ENCODE measurements at regions not wholly inside any gene's neighbourhood (a gene's known extent, or its start where the extent isn't known, plus 50 kb on each side); places are given as distances from the start of the nearest gene placed in this dataset.
A peak's percentile ranks its signal among the peaks of the same experiment; 100 is the strongest.
"Not testable (repeated sequence)": the region's sequence is repeated elsewhere in the genome, so short reads cannot be mapped to it uniquely, and the experiment has no call there.

DNA sequence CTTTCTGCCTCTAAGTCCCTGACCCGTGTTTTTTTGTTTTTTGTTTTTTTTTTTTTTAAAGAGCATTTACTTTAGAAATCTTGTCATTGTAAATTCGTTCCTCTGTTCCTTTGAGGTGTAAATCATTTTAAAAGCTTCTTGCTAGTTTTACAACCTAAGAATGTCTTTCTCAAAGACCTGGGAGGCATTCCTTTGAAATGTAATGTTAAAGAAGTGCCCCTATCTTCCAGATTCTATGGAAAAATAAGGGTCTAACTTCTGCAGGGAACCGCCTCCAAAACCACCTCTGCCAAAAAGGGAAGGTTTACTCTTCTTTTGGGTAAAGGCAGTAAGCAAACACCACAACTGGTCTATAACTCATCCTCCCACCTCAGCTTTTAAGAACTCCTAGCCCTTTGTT, 259.6 kb upstream of the ZNF804A start:
- no peak for DNase-seq (ENCODE audit: low spot score)

- no peak for DNase-seq (ENCODE audit: low spot score)
Measured at GRCh38 chr2:184339966-184340365, 258.4 kb upstream of the ZNF804A start.

DNA sequence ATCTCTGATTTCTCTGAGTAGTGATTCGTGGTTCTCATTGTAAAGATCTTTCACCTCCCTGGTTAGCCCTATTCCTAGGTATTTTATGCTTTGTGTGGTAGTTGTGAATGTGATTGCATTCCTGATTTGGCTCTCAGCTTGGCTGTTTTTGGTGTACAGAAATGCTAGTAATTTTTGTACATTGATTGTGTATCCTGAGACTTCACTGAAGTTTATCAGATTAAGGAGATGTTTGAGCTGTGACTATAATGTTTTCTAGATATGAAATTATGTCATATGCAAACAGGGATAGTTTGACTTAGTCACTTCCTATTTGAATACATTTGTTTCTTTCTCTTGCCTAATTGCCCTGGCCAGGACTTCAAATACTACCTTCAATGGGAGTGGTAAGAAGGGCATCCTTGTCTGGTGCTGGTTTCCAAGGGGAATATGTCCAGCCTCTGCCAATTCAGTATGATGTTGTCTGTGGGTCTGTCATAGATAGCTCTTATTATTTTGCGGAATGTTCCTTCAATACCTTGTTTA, 251.9 kb upstream of the ZNF804A start:
- DNase-seq (ENCODE audit: low spot score), result no peak

GRCh38 chr2:184351126-184351525, 247.2 kb upstream of the ZNF804A start:
- no peak for DNase-seq (ENCODE audit: low spot score)

GRCh38 chr2:184357033-184357432, 241.3 kb upstream of the ZNF804A start:
- no peak for DNase-seq (ENCODE audit: low spot score)

DNA sequence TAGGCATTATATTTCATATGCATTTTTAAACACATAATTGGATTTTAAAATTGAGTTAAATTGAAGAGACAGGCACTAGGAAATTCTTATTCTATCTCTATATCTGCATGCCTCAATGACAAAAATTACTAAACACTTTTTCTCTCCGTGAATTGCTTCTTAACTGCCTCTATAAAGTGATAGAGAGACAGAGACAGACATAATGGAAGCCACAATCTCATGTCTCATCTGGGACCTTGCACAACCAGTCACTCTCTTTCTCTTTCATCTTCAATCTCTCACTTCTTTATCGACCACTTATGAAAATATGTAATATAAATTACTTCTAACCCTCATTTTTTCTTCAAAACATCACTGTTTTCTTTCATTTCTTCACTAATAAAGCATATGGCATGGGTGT, 238.9 kb upstream of the ZNF804A start:
- DNase-seq (ENCODE audit: low spot score), result no peak

DNA sequence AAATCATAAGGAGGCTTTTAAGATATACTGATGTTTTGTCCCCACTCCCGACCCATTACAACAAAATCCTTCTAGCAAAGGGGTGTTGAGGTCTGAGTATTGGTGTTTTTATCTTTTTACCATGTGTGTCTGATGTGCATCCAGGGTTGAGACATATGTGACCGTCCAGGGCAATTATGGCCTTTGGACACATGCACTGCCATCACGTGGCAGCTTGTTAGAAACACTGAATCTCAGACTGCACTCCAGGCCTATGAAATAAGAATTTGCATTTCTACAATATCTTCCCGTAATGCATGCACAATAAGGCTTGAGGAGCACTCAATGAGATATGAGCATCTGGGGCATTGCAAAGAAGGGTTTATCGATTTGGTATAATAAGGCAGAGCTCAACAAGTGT, 235.1 kb upstream of the ZNF804A start:
- no peak for DNase-seq (ENCODE audit: low spot score)

GRCh38 chr2:184367211-184367610, 231.1 kb upstream of the ZNF804A start:
- DNase-seq (ENCODE audit: low spot score), result no peak

DNA sequence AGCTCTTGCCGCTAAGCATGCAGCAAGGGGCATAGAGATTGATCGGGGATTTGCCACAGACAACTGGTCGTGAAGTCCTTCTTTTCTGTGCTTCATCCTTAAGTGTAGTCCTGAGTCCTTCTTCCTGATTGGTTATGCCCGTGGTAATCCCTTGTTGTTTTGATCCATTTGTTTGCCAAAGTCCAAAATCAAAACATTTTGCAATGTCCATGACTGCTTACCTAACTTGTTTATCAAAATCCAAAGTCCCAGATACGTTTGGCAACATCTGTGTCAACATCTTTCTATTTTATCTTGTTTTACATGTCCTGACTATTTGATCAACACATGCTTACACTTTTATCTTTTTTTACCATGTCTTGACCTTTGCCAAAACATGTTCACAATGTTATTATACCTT, 229.0 kb upstream of the ZNF804A start:
- no peak for DNase-seq (ENCODE audit: low spot score)

DNA sequence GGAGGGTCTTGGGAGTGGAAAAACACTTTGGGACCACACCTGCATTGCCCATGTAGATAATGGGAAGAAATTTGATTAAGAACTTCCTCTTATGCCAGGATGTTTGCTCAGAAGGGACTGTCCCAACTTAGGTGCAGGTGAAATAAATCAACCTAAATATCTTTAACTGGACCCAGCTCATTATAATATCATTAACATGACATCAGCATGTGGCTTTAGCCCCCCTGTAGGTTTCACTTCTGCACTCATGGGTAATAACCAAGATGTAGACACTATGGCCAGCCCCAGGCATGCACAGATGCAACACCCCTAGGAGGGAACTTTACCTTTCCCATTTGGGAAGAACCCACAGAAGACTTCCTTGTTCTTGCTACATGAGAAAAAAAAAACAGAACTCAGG, 227.4 kb upstream of the ZNF804A start:
- DNase-seq (ENCODE audit: low spot score), result no peak

DNA sequence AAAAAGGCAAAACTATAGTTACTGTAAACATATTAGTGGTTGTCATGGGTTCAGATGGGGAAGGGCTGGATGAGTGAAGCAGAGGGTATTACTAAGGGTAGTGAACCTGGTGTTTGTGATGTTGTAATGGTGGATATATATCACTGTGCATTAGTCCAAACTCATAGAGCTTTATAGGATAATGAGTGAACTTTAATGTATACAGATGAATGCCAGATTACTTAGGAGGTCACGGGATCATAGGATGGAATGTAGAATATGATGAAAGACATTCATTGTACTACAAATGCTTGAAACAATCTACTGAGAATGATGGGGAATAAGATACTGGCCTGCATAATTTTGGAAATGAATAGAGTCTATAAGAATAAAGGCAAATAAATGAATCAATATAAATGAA, 226.7 kb upstream of the ZNF804A start:
- DNase-seq (ENCODE audit: low spot score), result no peak

GRCh38 chr2:184372484-184372883, 225.8 kb upstream of the ZNF804A start:
- DNase-seq (ENCODE audit: low spot score), result no peak

- no peak for DNase-seq (ENCODE audit: low spot score)
Measured at GRCh38 chr2:184394642-184395041, 203.7 kb upstream of the ZNF804A start.

DNA sequence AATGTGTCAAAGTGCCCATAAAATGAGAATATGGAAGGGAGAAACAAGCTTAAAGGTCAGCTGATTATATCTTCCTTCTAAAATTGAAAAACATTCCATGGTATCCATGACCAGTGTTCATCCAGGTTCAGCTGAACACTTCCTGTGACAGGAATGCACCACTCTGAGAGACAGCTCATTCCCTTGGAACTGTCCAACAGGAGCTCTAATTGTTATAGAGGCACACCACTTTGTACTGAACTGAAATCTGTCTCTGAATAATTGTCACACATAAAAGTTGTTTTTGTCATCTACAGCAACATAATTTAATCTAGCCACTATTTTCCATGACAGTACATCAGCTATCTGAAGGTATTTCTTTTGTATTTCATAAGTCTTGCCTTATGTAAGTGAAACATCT, 195.9 kb upstream of the ZNF804A start:
- DNase-seq (ENCODE audit: low spot score), result no peak

DNA sequence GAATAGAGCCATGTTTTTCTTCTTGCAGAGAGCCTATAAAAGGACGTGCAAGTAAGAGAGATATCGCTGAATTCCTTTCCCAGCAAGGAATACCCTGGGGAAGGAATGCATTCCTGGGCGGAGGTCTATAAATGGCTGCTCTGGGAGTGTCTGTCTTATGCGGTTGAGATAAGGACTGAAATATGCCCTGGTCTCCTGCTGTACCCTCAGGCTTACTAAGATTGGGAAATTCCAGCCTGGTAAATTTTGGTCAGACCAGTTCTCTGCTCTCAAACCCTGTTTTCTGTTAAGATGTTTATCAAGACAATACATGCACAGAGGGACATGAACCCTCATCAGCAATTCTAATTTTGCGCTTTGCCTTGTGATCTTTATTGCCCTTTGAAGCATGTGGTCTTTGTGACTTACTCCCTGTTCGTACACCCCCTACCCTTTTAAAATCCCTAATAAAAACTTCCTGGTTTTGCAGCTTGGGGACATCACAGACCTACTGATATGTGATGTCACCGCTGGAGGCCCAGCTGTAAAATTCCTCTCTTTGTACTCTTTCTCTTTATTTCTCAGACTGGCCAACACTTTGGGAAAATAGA, 191.2 kb upstream of the ZNF804A start:
- not testable (repeated sequence) for DNase-seq (ENCODE audit: low spot score)

GRCh38 chr2:184410160-184410559, 188.2 kb upstream of the ZNF804A start:
- DNase-seq (ENCODE audit: low spot score), result no peak

GRCh38 chr2:184413221-184413620, 185.1 kb upstream of the ZNF804A start:
- no peak for DNase-seq (ENCODE audit: low spot score)

DNA sequence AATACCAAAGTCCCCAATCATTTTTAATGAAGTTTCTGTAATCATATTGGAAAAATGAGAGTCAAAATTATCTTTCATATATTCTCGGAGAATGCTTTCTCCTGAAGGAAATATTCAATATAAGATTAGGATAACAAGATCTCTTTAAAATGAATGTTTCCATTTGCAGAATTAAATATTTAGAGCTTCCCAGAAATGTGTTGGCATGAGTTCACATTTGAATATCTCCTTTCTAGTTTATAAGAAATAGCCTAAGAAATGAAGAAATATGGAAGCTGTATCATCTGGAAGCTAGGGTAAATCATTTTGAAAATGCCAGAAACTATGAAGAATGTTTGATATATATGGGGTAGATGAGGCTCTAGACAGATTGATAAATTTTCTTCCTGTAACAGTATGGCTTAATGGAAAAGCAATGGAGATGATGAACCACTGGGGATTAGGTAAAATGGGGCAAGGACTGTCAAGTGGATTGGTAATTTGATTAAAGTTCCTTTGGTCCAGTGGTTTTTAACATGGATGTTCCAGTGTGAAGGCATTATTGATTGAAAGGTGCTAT, 184.6 kb upstream of the ZNF804A start:
- DNase-seq (ENCODE audit: low spot score), result no peak

DNA sequence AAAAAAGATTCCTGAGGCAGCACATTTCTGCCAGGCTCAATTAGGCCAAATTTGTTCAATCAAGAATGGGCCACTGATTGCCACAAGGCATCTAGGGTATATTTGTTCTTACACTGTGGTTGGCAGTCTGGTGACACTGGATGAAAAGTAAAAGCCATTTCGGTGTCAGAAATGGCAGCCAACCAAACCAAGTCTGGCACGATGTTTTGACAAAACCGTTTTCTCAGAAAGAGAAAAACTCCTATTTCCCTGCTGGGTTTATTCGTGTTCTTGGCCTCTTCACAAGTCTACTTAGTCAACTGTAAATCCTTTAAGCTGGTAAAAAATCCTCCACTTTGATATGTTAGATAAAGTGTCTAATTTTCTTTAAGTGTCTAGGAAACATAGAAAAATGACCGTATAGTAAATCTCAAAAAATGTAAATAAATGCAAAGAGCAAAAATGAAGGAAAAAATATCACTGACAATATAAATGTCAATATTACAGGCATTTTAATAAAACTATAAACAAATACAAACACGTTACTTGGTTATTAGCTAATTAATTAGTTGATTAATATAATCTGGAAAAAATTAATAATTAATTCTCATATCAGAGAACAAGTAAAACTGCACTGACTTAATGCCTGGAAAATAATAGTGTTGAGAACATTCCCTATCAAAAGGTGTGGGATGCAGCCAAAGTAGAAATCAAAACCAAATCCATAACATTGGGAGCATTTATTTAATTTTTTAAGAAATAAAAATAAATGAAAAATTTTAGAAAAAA, 182.0 kb upstream of the ZNF804A start:
- DNase-seq (ENCODE audit: low spot score), result no peak

DNA sequence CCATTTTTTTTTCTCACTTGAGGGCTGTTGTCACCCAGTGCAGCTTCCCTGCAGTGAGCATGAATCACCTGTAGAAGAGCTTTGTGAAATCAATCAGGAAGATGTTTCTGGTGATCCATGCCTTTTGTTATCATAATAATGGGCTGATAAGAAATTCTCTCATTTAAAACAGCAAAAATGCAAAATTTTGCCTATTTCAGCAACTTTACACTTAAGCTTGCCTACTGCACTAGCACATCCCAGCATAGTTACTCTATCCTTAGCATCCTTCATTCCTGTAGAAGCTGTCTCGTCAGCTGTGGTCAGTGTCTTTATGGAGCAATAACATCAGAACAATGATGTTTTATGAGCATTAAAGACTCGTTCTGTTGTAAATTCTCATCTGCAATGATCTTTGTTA, 178.6 kb upstream of the ZNF804A start:
- DNase-seq (ENCODE audit: low spot score), result no peak

GRCh38 chr2:184421456-184421855, 176.9 kb upstream of the ZNF804A start:
- not testable (repeated sequence) for DNase-seq (ENCODE audit: low spot score)

DNA sequence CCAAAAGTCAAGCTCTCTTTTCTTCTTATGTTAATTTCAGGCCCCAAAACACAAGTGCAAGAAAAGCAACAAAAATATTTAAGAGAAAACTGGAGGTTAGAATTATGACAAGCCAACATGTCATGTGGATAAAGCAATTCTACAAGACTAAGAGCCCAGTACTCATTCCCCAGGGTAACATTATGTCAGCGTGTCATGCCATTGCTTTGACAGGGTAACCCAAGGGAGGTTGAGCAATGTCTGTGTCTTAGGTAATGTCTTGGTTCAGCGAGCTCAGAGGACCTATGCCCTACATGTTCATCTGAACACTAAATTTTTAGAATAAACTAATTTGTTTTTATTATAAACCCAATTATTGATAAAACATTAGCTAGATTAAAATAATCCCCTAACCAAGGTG, 173.2 kb upstream of the ZNF804A start:
- peak; percentile 46 for DNase-seq (ENCODE audit: low spot score)

GRCh38 chr2:184444217-184444616, 154.1 kb upstream of the ZNF804A start:
- peak; percentile 3 for DNase-seq (ENCODE audit: low spot score)

Data from kidney tubule cell (primary cell).